ENCODE measurements at regions not wholly inside any gene's neighbourhood (a gene's known extent, or its start where the extent isn't known, plus 50 kb on each side); places are given as distances from the start of the nearest gene placed in this dataset.

DNA sequence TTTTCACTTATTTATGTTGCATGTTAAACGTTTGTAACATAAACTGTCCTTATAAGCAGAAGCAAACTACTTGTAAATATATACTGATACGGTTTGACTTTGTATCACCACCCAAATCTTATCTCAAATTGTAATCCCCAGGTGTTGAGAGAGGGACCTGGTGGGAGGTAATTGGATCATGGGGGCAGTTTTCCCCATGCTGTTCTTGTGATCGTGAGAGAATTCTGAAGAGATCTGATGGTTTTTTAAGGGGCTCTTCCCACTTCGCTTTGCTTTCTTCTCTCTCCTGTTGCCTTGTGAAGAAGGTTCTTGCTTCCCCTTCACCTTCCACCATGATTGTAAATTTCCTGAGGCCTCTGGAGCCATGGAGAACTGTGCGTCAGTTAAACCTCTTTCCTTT lies 87.1 kb upstream of the MAPK10 start:
- H3K4me3 ChIP-seq: no peak overlapping the region
- intact Hi-C loops (cut with DNase I; ENCODE audit: low total_unique reads): no loop called here
- no peak for DNase-seq (ENCODE audit: low spot score in 2 of 2)
- no peaks in the 10 kb centered on the region for H3K27me3 ChIP-seq
- TF ChIP-seq POLR2AphosphoS5 (IDR thresholded peaks at IDR 0.05) (no peak), POLR2A (IDR thresholded peaks at IDR 0.05) (no peak)
- TF ChIP-seq, protein P1, sequence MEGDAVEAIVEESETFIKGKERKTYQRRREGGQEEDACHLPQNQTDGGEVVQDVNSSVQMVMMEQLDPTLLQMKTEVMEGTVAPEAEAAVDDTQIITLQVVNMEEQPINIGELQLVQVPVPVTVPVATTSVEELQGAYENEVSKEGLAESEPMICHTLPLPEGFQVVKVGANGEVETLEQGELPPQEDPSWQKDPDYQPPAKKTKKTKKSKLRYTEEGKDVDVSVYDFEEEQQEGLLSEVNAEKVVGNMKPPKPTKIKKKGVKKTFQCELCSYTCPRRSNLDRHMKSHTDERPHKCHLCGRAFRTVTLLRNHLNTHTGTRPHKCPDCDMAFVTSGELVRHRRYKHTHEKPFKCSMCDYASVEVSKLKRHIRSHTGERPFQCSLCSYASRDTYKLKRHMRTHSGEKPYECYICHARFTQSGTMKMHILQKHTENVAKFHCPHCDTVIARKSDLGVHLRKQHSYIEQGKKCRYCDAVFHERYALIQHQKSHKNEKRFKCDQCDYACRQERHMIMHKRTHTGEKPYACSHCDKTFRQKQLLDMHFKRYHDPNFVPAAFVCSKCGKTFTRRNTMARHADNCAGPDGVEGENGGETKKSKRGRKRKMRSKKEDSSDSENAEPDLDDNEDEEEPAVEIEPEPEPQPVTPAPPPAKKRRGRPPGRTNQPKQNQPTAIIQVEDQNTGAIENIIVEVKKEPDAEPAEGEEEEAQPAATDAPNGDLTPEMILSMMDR (IDR thresholded peaks at IDR 0.05): no peak
- no peaks in the 10 kb centered on the region for H3K36me3 ChIP-seq
- no peak overlapping the region for H3K27ac ChIP-seq
- H3K4me1 ChIP-seq: no peaks in the 10 kb centered on the region
- H3K9me3 ChIP-seq: no peaks in the 10 kb centered on the region

DNA sequence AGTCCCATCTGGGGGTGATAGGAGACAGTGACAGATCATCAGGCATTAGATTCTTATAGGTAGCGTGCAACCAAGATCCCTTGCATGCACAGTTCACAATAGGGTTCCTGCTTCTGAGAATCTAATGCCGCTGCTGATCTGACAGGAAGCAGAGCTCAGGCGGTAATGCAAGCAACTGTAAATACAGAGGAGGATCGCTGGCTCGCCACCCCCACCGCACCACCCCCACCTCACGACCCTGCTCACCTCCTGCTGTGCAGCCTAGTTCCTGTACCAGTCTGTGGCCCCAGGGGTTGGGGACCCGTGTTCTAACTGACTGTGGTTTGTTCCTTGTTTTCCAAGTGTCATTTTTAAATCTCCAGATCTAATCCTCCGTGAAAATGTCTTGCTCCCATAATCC lies 89.0 kb upstream of the MAPK10 start:
- H3K36me3 ChIP-seq: no peaks in the 10 kb centered on the region
- H3K27ac ChIP-seq: no peak overlapping the region
- H3K9me3 ChIP-seq: no peaks in the 10 kb centered on the region
- H3K4me3 ChIP-seq: no peak overlapping the region
- TF ChIP-seq POLR2A (IDR thresholded peaks at IDR 0.05) (no peak), POLR2AphosphoS5 (IDR thresholded peaks at IDR 0.05) (no peak)
- TF ChIP-seq, protein P1 (IDR thresholded peaks at IDR 0.05): no peak
- intact Hi-C loops (cut with DNase I; ENCODE audit: low total_unique reads): no loop called here
- H3K27me3 ChIP-seq: no peaks in the 10 kb centered on the region
- no peaks in the 10 kb centered on the region for H3K4me1 ChIP-seq
- DNase-seq (ENCODE audit: low spot score in 2 of 2): no peak

DNA sequence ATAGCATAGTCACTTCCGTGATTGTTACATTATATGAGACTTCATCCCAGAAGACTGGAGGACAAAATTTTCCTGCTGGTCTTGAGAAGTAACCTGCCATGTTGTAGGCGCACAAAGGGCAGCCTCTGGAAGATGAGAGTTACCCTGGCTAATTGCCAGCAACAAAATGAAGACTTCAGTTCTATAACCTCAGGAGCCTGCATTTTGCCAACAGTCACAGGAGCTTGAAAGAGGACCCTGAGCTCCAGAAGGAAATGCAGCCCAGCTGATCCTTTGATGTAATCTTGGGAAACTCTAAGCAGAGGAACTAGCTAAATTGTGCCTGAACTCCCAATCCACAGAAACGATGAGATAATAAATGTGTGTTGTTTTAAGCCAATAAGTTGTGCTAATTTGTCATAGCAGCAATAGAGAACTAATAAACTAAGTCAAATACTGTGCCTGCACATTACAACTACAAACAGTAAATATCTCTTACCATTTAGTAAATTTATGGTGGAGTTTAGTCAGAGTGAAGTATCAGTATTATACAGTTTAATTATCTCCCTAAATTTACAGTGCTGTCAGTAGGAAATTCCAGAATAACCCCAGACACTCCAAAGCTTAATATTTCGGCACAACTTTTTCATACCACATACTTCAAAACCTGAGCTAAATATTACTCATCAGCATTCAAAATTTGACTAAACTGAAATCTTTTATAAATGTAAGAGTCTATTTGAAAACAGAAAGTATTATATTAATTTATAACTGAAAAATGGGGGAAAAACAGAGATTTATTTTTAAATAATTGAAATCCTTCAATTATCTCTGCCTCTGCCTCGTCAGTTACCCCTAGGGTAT lies 90.1 kb upstream of the MAPK10 start:
- H3K9me3 ChIP-seq: no peaks in the 10 kb centered on the region
- intact Hi-C loops (cut with DNase I; ENCODE audit: low total_unique reads): no loop called here
- H3K4me1 ChIP-seq: no peaks in the 10 kb centered on the region
- no peak overlapping the region for H3K27ac ChIP-seq
- H3K27me3 ChIP-seq: no peaks in the 10 kb centered on the region
- DNase-seq (ENCODE audit: low spot score in 2 of 2): no peak
- TF ChIP-seq POLR2A (IDR thresholded peaks at IDR 0.05) (no peak), POLR2AphosphoS5 (IDR thresholded peaks at IDR 0.05) (no peak)
- TF ChIP-seq, protein P1 (IDR thresholded peaks at IDR 0.05): no peak
- no peaks in the 10 kb centered on the region for H3K36me3 ChIP-seq
- H3K4me3 ChIP-seq: no peak overlapping the region

DNA sequence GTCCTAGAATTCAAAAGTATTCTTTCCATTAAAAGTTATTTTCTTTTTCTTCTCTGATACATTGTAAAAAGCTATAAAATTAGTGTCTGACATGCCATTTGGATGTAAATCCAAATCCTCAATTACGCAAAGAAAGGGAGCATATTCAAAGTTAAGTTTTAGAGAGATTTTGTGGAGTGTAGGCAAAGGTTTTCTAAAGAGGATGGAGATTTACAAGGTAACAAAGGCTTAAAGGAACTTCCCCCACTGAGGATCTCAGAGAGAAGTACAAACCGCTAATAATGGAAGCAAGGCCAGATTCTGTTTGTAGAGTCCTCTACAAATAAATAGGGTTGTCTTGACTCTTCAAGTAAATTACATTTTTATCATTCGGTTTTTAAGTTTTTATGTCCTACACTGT lies 91.0 kb upstream of the MAPK10 start:
- Histone ChIP-seq H3K27ac (no peak overlapping the region), H3K9me3 (no peaks in the 10 kb centered on the region), H3K27me3 (no peaks in the 10 kb centered on the region), H3K4me3 (no peak overlapping the region), H3K4me1 (no peaks in the 10 kb centered on the region), H3K36me3 (no peaks in the 10 kb centered on the region)
- TF ChIP-seq POLR2A (IDR thresholded peaks at IDR 0.05): no peak
- TF ChIP-seq, protein P1 (IDR thresholded peaks at IDR 0.05): no peak
- no peak for TF ChIP-seq POLR2AphosphoS5 (IDR thresholded peaks at IDR 0.05)
- intact Hi-C loops (cut with DNase I; ENCODE audit: low total_unique reads): no loop called here
- DNase-seq (ENCODE audit: low spot score in 2 of 2): no peak

DNA sequence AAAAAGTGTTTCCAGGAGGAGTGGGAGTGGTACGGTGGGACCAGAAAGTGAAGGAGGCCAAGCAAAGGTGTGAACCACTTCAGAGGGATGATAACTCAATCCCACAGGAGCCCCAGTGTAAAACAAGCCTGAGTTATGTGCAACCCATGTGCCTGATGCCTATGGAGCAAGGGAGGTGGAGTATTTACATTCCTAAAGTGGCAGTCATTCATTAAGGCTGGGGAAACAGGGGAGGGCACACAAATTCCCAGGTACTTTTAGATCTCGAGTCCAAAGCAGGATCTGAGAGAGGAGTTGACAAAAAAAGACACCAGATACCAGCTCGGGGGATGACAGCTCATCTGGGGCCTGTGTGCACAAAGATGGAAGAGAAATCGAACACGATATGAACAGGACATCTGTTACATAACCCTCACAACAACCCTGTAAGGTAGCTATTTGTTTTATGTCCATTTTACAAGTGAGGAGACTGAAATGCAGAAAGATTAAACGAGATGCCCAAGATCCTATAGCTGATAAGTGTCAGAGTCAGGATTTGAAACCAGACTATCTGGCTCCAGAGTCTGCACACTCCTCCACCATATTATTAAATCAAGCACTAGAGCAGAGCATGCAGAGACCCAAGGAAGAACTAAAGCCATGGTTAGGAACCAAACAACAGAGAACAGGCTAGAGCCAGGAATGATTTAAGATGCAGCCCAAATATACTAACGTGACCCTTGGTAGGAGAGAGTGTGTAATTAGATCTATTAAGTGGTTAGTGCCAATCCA lies 91.9 kb upstream of the MAPK10 start:
- H3K36me3 ChIP-seq: no peaks in the 10 kb centered on the region
- H3K4me1 ChIP-seq: no peaks in the 10 kb centered on the region
- TF ChIP-seq POLR2A (IDR thresholded peaks at IDR 0.05) (no peak), POLR2AphosphoS5 (IDR thresholded peaks at IDR 0.05) (no peak)
- TF ChIP-seq, protein P1 (IDR thresholded peaks at IDR 0.05): no peak
- DNase-seq (ENCODE audit: low spot score in 2 of 2): no peak
- no peaks in the 10 kb centered on the region for H3K9me3 ChIP-seq
- peak overlapping the region in 1 of 3 donors; percentile 50 for H3K4me3 ChIP-seq
- H3K27me3 ChIP-seq: no peaks in the 10 kb centered on the region
- H3K27ac ChIP-seq: no peak overlapping the region
- intact Hi-C loops (cut with DNase I; ENCODE audit: low total_unique reads): no loop called here
